Lower leg skin (tissue), 4 donors: ENCODE measurements at regions not wholly inside any gene's neighbourhood (a gene's known extent, or its start where the extent isn't known, plus 50 kb on each side); places are given as distances from the start of the nearest gene placed in this dataset.

Experiments used
- DNase-seq, 2 donors: peaks; one replicate each; pipeline ENCODE4 v3.0.0-alpha.2; 2019; ENCODE audit warnings: low spot score in 2 of 2
- H3K4me3 ChIP-seq: fragments of 200-600 bp; sonication (generic); 2 replicates; pipeline ENCODE4 v1.5.1; 2017; ENCODE audit warnings: mild to moderate bottlenecking, low read depth; ENCODE audit not compliant: poor library complexity, severe bottlenecking
- CTCF ChIP-seq, 3 donors: fragments of 450-650 bp; IDR thresholded peaks; one replicate each; pipeline ENCODE4 v1.5.1; 2016; ENCODE audit warnings: antibody characterized with exemption in 3 of 3, mild to moderate bottlenecking in 3 of 3, moderate library complexity in 2 of 3
- POLR2A ChIP-seq, 2 donors: fragments of 450-650 bp; IDR thresholded peaks; one replicate each; pipeline ENCODE4 v1.6.1; 2016 to 2017; ENCODE audit warnings: antibody characterized with exemption in 2 of 2, mild to moderate bottlenecking in 1 of 2, moderate library complexity in 1 of 2
- WGBS, 2 donors: methylation state at CpG; one replicate each; pipeline ENCODE4 v1.1.5; 2018; 5-methylcytosine and 5-hydroxymethylcytosine counted together
- intact Hi-C: fragments of 100-400 bp; cut with DNase I; formaldehyde crosslinking; loops from one replicate; pipeline ENCODE4 v1.15.0; 2023; ENCODE audit warnings: low total_unique reads

- no peak overlapping the region for H3K4me3 ChIP-seq
- intact Hi-C loops, result no loop called here
- TF ChIP-seq POLR2A (IDR thresholded peaks at IDR 0.05) (no peak), CTCF (IDR thresholded peaks at IDR 0.05) (no peak)
- 84 to 95% methylated on average over 2 of the region's 2 CpGs for WGBS, 2 donors
- DNase-seq, result no peak
Measured at GRCh38 chr3:163438760-163439159, 1639.5 kb downstream of the SI start.

- 84 to 93% methylated on average over 3 of the region's 3 CpGs for WGBS, 2 donors
- no peak overlapping the region for H3K4me3 ChIP-seq
- intact Hi-C loops, result no loop called here
- TF ChIP-seq CTCF (IDR thresholded peaks at IDR 0.05) (no peak), POLR2A (IDR thresholded peaks at IDR 0.05) (no peak)
- DNase-seq, result no peak
Measured at GRCh38 chr3:163422671-163423070, 1655.6 kb downstream of the SI start.

- DNase-seq, result no peak
- TF ChIP-seq POLR2A (IDR thresholded peaks at IDR 0.05) (no peak), CTCF (IDR thresholded peaks at IDR 0.05) (no peak)
- no peak overlapping the region for H3K4me3 ChIP-seq
- intact Hi-C loops, result no loop called here
- WGBS, 2 donors, result 83 to 87% methylated on average over 3 of the region's 3 CpGs
Measured at GRCh38 chr3:163391407-163392181, 1686.7 kb downstream of the SI start.

- 77 to 78% methylated on average over 1 of the region's 1 CpG for WGBS, 2 donors
- TF ChIP-seq CTCF (IDR thresholded peaks at IDR 0.05) (no peak), POLR2A (IDR thresholded peaks at IDR 0.05) (no peak)
- no peak for DNase-seq
- intact Hi-C loops, result no loop called here
- H3K4me3 ChIP-seq, result no peak overlapping the region
Measured at GRCh38 chr3:163384383-163384782, 1693.9 kb downstream of the SI start.

- WGBS, 2 donors, result 46 to 56% methylated on average over 2 of the region's 2 CpGs
- intact Hi-C loops, result no loop called here
- no peak for DNase-seq
- H3K4me3 ChIP-seq, result no peak overlapping the region
- TF ChIP-seq CTCF (IDR thresholded peaks at IDR 0.05) (no peak), POLR2A (IDR thresholded peaks at IDR 0.05) (no peak)
Measured at GRCh38 chr3:163382183-163382582, 1696.1 kb downstream of the SI start.

- intact Hi-C loops, result no loop called here
- TF ChIP-seq POLR2A (IDR thresholded peaks at IDR 0.05), result no peak
- TF ChIP-seq CTCF (IDR thresholded peaks at IDR 0.05), result no peak
- no peak overlapping the region for H3K4me3 ChIP-seq
- no peak for DNase-seq
Measured at GRCh38 chr3:163368168-163368567, 1710.1 kb downstream of the SI start.
